ENCODE measurements at regions not wholly inside any gene's neighbourhood (a gene's known extent, or its start where the extent isn't known, plus 50 kb on each side); places are given as distances from the start of the nearest gene placed in this dataset.

DNA sequence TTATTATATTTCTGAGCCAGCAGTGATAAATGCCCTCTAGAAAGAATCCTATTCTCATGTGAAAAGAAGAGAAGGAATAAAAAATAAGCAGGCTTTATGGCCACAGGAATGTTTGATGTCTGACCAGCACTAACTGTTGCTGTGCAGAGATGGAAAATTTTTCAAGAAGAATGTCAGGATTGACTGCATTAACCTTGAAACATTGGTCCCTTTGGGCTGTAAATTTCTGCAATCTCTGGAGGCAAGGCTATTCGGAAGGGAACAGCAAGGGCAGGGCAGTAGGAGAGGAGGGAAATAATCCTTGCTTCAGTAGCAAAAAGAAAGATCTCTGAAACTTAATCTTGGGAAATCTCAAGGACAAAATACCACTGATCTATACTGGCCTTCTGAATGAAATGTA is 415.2 kb downstream of the DNAH5 start:
- TF ChIP-seq POLR2A (IDR thresholded peaks at IDR 0.05; ENCODE audit: extremely low read depth, insufficient read length) (no peak), MYC (IDR thresholded peaks at IDR 0.05; ENCODE audit: low read depth, low read length) (no peak)
- TF ChIP-seq, protein P1, sequence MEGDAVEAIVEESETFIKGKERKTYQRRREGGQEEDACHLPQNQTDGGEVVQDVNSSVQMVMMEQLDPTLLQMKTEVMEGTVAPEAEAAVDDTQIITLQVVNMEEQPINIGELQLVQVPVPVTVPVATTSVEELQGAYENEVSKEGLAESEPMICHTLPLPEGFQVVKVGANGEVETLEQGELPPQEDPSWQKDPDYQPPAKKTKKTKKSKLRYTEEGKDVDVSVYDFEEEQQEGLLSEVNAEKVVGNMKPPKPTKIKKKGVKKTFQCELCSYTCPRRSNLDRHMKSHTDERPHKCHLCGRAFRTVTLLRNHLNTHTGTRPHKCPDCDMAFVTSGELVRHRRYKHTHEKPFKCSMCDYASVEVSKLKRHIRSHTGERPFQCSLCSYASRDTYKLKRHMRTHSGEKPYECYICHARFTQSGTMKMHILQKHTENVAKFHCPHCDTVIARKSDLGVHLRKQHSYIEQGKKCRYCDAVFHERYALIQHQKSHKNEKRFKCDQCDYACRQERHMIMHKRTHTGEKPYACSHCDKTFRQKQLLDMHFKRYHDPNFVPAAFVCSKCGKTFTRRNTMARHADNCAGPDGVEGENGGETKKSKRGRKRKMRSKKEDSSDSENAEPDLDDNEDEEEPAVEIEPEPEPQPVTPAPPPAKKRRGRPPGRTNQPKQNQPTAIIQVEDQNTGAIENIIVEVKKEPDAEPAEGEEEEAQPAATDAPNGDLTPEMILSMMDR (IDR thresholded peaks at IDR 0.05; ENCODE audit: low read depth, low read length), result no peak
- TF ChIP-seq, protein P2, sequence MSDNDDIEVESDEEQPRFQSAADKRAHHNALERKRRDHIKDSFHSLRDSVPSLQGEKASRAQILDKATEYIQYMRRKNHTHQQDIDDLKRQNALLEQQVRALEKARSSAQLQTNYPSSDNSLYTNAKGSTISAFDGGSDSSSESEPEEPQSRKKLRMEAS (IDR thresholded peaks at IDR 0.05; ENCODE audit: low read depth, low read length), result no peak
- no peak overlapping the region for H3K4me3 ChIP-seq (ENCODE audit: low read depth, low read length)
- DNase-seq (ENCODE audit: low read depth), result no peak

DNA sequence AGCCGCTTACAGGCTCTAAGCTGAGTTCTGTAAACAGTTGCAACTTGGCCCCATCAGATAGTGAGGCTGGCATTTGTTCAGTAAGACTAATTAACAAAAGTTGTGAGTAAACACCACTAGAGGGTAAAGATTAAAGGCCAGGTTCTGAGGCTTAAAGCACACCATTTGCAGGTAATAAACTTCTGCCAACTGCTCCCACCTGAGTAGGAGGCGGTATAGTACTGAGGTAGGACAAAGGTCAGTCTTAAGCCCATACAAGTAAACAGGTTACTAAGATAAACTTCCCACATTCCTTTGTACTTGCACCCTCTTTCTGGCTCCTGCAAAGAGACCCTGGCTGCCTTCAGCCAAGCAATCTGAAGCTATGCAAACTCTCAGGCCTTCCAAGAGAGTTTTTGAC is 419.6 kb downstream of the DNAH5 start:
- TF ChIP-seq, protein P1 (IDR thresholded peaks at IDR 0.05; ENCODE audit: low read depth, low read length), result no peak
- no peak overlapping the region for H3K4me3 ChIP-seq (ENCODE audit: low read depth, low read length)
- no peak for DNase-seq (ENCODE audit: low read depth)

DNA sequence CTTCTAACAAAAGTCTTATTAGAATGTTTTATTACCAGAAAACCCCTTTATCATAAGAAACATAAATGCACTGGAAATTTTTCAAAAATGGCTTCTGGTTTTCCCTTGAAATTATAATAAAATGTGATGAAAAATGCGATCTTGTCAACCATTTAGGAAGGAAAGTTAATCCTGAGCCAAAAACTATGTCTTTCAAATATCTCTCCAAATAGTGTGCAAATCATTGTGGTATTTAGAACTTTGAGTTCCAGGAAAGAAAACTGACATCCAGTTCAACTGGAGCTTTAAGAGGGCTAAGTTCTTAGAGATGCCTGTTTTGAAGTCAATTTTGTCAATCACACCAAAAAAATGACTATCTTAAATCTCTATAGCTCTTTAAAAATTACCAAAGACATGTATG is 425.4 kb downstream of the DNAH5 start:
- no peak overlapping the region for H3K4me3 ChIP-seq (ENCODE audit: low read depth, low read length)
- no peak for TF ChIP-seq POLR2A (IDR thresholded peaks at IDR 0.05; ENCODE audit: extremely low read depth, insufficient read length)
- no peak for DNase-seq (ENCODE audit: low read depth)

DNA sequence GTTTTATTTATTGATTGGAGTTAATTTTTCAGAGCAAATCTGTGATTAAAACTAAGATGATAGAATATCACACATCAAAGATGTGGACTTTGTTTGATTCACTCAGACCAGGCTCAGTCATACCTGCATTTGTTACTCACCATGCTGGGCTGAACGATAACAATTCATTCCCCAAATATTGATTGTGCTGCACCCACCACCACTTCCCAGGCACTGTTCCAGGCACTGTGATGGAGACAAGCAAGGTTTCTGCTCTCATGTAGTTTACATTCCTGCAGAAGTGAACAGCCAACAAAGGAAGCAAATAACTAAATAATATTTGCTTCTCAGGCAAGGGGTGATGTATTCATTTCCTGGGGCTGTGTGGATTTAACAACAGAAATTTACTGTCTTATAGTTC is 428.3 kb downstream of the DNAH5 start:
- DNase-seq (ENCODE audit: low read depth), result no peak
- no peak overlapping the region for H3K4me3 ChIP-seq (ENCODE audit: low read depth, low read length)
- no peak for TF ChIP-seq MYC (IDR thresholded peaks at IDR 0.05; ENCODE audit: low read depth, low read length)
- TF ChIP-seq, protein P1 (IDR thresholded peaks at IDR 0.05; ENCODE audit: low read depth, low read length), result no peak
- TF ChIP-seq POLR2A (IDR thresholded peaks at IDR 0.05; ENCODE audit: extremely low read depth, insufficient read length), result no peak
- TF ChIP-seq, protein P2 (IDR thresholded peaks at IDR 0.05; ENCODE audit: low read depth, low read length), result no peak

DNA sequence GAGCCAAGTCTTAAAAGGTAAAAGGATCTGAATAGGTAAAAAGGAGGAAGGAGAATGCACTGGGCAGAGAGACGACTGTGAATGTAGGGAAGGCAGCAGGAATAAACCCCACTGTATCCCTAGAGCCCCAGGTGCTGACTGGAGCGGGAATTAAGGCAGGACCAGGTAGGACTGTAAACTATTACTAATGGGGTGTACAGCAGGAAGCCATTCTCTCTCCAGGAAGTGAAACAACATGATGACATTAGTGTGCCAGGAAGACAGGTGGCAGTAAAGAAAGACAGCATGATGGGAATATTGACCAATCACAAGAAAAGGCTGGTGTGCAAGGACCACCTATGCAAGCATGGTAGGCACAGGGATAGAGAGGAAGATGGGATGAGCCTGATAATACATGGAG is 433.0 kb downstream of the DNAH5 start:
- no peak for DNase-seq (ENCODE audit: low read depth)
- TF ChIP-seq, protein P1 (IDR thresholded peaks at IDR 0.05; ENCODE audit: low read depth, low read length), result no peak
- TF ChIP-seq POLR2A (IDR thresholded peaks at IDR 0.05; ENCODE audit: extremely low read depth, insufficient read length) (no peak), MYC (IDR thresholded peaks at IDR 0.05; ENCODE audit: low read depth, low read length) (no peak)
- TF ChIP-seq, protein P2 (IDR thresholded peaks at IDR 0.05; ENCODE audit: low read depth, low read length), result no peak
- no peak overlapping the region for H3K4me3 ChIP-seq (ENCODE audit: low read depth, low read length)

DNA sequence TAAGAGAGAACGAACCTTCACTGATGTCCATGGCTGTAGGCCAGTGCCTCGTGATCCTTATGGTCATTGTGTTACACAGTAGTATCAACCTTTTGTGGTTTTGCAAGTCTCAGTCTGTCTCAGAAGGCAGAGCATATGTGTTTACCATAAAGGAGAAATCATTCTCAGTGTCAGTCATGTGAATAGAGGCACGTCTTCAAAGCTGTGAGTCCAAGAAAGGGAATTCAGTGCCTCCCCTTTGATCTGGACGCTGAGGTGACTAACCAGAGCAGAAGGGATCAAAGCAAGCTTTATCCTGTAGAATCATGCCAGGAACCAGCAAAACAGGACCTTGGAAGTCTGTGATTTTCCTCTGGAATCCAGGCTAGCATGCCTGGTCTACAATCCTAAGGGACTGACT is 433.9 kb downstream of the DNAH5 start:
- H3K4me3 ChIP-seq (ENCODE audit: low read depth, low read length), result no peak overlapping the region
- DNase-seq (ENCODE audit: low read depth), result no peak
- TF ChIP-seq MYC (IDR thresholded peaks at IDR 0.05; ENCODE audit: low read depth, low read length) (no peak), POLR2A (IDR thresholded peaks at IDR 0.05; ENCODE audit: extremely low read depth, insufficient read length) (no peak)
- TF ChIP-seq, protein P2 (IDR thresholded peaks at IDR 0.05; ENCODE audit: low read depth, low read length), result no peak
- TF ChIP-seq, protein P1 (IDR thresholded peaks at IDR 0.05; ENCODE audit: low read depth, low read length), result no peak
